ENCODE measurements at regions not wholly inside any gene's neighbourhood (a gene's known extent, or its start where the extent isn't known, plus 50 kb on each side); places are given as distances from the start of the nearest gene placed in this dataset.
"Not testable (repeated sequence)": the region's sequence is repeated elsewhere in the genome, so short reads cannot be mapped to it uniquely, and the experiment has no call there.

GRCh38 chr12:40431169-40431568 is 206.4 kb downstream of the LRRK2 start:
- DNase-seq: no peak

GRCh38 chr12:40435251-40435650 is 210.5 kb downstream of the LRRK2 start:
- DNase-seq: no peak

GRCh38 chr12:40435951-40436350 is 211.2 kb downstream of the LRRK2 start:
- DNase-seq: no peak

DNA sequence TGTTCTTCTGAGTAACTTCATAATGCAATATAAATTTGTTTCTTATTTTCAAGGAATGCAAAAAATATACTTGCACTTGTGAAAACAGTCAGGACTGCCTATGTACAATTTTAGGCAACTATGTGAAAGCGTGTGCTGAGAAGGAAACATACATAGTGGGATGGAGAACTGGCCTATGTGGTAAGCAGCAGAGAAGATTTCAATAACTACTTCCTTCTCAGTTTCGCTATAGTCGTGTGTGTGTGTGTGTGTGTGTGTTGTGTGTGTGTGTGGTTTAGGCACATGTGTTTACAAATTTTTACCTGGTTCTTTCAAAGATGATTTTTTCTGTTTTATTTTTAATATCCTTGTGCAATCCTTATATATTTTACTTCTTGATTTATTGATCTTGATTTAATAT is 211.8 kb downstream of the LRRK2 start:
- no peak for DNase-seq

DNA sequence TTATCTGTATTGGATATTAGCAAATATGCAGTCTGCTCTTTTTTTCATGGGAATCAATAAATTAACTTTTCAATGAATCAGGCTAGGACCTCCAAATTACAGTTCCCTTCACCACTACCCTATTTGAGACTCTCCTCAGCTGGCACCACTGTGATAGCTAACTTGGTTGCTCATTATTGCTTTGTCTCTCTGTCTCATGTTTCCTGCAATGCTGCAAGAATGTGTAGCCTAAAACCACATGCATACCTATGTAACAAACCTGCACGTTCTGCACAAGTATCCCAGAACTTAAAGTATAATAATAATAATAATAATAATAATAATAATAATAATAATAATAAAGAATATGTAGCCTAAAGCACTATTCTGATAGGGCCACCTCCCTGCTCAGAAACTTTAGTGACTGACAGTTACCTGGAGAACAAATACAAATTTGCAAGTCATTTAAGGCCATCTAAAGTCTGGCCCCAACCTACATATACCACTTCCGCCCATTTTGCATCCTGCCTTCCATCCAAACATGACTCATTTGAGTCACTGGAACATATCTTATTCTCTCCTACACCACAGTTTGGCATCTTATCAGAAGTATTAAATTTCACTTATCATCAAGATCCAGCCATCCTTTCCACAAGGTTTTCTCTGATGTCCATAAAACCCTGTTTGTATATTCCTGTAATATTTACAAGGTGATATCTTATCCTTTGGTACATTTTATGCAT is 215.1 kb downstream of the LRRK2 start:
- DNase-seq: no peak

DNA sequence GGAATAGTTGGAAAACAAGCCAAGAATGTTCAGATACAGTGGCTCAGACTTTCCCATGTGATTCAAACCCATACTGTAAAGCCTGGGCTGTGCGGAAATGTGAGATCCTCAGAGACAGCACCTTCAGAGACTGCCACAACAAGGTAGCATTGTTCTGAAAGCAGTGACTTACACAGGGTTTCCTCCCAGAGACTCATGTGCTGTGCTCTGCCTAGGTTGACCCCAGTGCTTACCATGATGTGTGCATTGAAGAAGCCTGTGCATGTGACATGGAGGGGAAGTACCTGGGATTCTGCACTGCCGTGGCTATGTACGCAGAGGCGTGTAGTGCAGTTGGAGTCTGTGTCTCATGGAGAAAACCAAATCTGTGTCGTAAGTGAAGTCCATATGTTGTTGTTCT is 219.4 kb downstream of the LRRK2 start:
- no peak for DNase-seq

- DNase-seq: peak; percentile 8 to 46
Observed at GRCh38 chr12:40446385-40446784, 221.6 kb downstream of the LRRK2 start.

- not testable (repeated sequence) for DNase-seq
Observed at GRCh38 chr12:40448523-40448922, 223.7 kb downstream of the LRRK2 start.

DNA sequence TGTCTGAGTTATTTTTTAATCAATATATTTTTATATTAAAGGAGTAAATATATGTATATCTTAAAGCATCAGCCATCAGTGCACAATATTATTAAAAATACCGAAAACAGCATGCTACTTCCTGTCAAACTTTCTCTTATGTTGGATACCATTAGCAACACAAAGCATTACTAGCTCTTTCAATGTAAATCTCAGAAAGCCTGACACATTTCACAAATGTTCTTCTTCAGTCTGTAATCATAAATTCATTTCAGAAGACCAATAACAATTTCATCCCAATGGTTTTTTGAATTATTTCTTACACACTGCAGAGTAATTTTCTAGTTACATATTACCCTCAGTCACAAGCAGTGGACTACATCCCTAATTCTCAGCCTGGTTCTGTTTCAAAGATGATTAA is 226.9 kb downstream of the LRRK2 start:
- DNase-seq: no peak

DNA sequence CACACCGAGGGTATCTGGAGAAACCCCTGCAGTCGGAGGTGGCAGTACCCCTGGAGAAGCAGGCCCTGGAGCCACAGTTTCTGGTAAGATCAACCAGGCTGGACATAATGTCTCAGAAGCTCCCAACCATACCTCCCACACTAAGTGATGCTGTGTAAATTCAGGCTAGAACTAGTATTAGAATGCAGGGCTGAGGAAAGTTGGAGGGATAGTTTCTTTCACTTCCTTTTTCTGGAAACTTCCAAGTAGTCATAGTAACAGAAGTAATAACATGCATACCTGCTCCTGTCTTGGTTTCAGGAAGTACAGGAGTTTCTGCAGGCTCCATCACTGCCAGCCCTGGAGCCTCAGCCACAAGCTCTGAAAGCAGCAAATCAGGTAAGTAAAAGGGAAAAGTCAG is 228.1 kb upstream of the CNTN1 start:
- DNase-seq: no peak

DNA sequence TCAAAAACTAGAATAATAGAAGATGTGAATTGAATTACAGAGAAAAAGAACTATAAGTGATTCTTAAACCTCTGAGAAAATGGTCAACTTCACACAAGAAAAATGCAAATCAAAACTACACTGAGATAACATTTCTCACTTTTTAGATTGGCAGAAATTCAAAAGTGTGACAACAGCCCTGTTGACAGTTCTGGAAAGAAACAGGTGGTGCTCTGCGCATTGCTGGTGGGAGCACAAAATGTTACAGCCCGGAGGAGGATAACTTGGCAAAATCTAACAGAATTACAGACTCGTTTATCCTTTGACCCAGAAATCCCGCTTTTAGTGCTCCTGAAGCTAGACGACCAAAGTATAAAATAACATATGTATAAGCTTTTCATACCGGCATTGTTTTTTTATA is 222.5 kb upstream of the CNTN1 start:
- DNase-seq: peak; percentile 27 to 42

DNA sequence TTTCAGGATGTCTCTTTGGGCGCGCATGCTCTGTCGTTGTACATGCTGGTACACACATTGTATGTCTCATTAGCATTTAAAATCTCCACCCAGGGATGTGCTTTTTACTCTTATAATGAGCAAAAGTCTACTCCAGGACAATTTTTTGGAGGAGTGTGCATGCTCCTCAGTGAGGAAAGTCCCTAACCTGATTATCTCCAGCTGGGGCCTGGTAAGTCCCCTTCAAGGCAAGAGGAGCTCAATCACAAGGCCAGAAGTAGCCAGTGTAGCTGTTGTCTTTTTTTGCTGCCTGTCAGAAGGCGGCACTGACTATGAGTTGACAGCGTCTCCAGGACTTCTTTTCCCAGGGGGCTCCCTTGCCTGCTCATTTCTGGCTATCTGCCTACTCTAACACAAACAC is 218.3 kb upstream of the CNTN1 start:
- no peak for DNase-seq

GRCh38 chr12:40474630-40475029 is 217.6 kb upstream of the CNTN1 start:
- DNase-seq: no peak

DNA sequence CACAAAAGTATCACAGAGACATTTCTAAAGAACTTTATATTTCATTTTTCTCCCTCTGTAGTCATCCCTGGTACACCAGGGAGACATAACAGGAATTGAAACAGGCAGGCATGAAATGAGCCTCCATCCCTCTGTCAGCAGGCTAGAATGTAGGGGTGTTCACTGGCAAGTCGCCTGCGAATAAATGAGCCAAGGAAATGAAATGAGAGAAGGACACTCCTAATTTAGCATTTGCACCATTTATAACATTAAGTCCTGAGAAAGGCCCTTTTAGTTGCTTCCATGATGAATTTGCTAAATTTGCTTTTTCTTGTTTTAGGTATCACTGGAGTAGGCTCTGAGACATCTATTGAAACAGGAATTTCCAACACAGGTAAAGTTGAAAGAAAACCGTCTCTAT is 192.4 kb upstream of the CNTN1 start:
- no peak for DNase-seq

- DNase-seq: no peak
Observed at GRCh38 chr12:40502322-40502721, 189.9 kb upstream of the CNTN1 start.

DNA sequence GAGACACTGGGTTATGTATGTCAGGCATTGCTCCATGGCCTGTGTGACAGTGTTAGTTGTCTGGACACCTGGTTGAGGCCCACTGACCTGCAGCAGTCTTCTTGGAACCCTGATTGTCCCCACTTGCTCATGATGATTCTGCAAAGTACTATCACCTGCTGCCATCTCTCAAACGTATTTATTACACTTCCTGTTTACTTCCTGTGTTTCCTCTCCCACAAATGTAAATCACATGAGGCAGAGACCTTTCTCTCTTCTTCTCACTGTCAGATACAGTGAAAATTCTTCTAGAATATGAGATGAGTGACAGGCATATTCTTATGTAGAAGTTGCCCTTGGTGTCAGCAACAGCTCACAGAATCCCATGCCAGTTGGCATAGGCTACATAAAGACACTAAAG is 186.9 kb upstream of the CNTN1 start:
- DNase-seq: no peak

DNA sequence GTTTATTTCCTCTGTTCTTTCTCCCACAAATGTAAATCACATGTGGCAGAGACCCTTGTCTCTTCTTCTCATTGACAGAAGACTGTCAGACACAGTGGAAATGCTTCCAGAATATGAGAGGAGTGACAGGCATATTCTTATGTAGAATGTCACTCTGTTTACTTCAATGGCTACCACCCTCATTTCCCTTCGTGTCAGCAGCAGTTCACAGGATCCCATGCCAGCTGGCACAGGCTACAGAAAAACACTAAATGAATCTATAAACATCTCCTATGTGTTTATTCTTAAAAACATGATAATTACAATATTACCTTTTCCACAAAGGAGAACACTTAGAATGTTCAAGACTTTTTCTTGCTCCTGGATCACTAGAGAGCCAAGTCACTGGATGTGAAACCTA is 183.8 kb upstream of the CNTN1 start:
- DNase-seq: peak in 1 of 2 experiments; percentile 5

GRCh38 chr12:40511341-40511740 is 180.9 kb upstream of the CNTN1 start:
- no peak for DNase-seq

- DNase-seq: no peak
Observed at GRCh38 chr12:40515041-40515816, 177.0 kb upstream of the CNTN1 start.

GRCh38 chr12:40522837-40523236 is 169.4 kb upstream of the CNTN1 start:
- DNase-seq: no peak

GRCh38 chr12:40525054-40525453 is 167.2 kb upstream of the CNTN1 start:
- no peak for DNase-seq

DNA sequence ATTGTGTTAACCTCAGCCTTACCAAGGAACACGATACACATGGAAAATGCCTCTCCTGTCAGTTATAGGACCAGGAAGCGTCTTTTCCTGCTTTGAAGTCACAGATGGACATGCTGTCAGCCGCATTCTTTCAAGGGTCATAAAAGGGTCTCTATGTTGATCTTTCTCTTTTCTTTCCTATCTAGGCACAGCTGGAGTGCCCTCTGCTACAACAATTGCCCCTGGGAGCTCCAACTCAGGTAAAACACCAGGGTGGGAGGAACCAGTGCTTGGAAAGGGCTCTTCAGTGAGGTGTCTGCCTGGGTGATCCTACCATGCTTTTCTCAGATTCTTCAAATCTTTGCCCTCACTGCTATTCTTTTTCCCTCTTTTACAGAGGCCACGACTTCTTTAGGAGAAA is 157.4 kb upstream of the CNTN1 start:
- DNase-seq: no peak

DNA sequence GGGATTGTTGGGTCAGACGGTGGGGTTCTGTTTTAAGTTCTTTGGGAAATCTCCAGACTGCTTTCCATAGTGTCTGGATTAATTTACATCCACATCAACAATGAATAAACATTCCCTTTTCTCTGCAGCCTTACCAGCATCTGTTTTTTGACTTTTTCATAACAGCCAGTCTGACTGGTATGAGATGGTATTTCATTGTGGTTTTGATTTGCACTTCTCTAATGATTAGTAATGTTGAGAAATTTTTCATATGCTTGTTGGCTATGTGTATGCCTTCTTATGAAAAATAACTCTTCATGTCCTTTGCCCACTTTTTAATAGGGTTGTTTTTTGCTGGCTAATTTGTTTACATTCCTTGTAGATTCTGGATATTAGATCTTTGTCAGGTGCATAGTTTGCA is 140.8 kb upstream of the CNTN1 start:
- DNase-seq: no peak

DNA sequence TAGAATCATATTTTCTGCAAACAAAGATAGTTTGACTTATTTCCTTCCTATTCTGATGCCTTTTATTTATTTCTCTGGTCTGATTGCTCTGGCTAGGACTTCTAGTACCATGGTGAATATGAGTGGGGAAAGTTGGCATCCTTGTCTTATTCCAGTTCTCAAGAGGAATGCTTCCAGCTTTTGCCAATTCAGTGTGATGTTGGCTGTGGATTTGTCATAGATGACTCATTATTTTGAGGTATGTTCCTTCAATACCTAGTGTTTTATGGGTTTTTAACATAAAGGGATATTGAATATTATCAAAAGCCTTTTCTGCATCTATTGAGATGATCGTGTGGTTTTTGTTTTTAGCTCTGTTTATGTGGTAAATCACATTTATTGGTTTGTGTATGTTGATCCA is 139.4 kb upstream of the CNTN1 start:
- DNase-seq: no peak

DNA sequence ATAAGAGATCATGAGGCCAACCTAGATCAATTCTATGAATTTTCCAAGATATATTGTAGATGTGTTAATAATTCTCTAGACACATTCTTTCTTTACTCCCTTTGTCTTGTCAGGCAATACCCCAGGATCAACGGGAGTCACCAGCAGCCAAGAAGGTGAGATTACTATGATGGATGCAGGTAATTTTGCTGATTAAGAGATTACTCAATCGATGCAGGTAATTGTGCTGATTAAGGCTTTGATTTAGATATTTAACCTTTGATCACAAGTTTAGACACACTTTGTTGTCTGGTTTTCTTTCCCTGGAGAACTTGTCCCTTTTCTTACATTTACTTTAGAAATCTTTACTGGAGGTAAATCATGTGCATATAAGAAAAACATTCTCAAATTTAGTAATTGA is 134.3 kb upstream of the CNTN1 start:
- no peak for DNase-seq

Measured in NCI-H2081 (cell line).